22Rv1 (cell line): ENCODE measurements at regions not wholly inside any gene's neighbourhood (a gene's known extent, or its start where the extent isn't known, plus 50 kb on each side); places are given as distances from the start of the nearest gene placed in this dataset.

Experiments
- CTCF ChIP-seq: fragments of 450-650 bp; IDR thresholded peaks from 2 replicates; pipeline ENCODE4 v1.5.1; 2017; ENCODE audit warnings: mild to moderate bottlenecking
- ZFX ChIP-seq: fragments of 450-650 bp; IDR thresholded peaks from 2 replicates; pipeline ENCODE4 v1.6.1; 2017; ENCODE audit warnings: antibody characterized with exemption, borderline replicate concordance

- TF ChIP-seq CTCF (no peak), ZFX (no peak)
These were observed 94.6 kb upstream of the IGFBPL1 start for GRCh38 chr9:38518826-38519225.
